ENCODE measurements at regions not wholly inside any gene's neighbourhood (a gene's known extent, or its start where the extent isn't known, plus 50 kb on each side); places are given as distances from the start of the nearest gene placed in this dataset.

GRCh38 chr10:2469802-2470201 lies 597.5 kb upstream of the PFKP start:
- no peak for TF ChIP-seq POLR2AphosphoS5 (IDR thresholded peaks at IDR 0.05; ENCODE audit: insufficient read depth in 1 of 2, low read depth in 1 of 2)
- TF ChIP-seq, protein P1, sequence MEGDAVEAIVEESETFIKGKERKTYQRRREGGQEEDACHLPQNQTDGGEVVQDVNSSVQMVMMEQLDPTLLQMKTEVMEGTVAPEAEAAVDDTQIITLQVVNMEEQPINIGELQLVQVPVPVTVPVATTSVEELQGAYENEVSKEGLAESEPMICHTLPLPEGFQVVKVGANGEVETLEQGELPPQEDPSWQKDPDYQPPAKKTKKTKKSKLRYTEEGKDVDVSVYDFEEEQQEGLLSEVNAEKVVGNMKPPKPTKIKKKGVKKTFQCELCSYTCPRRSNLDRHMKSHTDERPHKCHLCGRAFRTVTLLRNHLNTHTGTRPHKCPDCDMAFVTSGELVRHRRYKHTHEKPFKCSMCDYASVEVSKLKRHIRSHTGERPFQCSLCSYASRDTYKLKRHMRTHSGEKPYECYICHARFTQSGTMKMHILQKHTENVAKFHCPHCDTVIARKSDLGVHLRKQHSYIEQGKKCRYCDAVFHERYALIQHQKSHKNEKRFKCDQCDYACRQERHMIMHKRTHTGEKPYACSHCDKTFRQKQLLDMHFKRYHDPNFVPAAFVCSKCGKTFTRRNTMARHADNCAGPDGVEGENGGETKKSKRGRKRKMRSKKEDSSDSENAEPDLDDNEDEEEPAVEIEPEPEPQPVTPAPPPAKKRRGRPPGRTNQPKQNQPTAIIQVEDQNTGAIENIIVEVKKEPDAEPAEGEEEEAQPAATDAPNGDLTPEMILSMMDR (IDR thresholded peaks at IDR 0.05): no peak
- Histone ChIP-seq H3K9me3 (no peaks in the 10 kb centered on the region), H3K27me3 (no peaks in the 10 kb centered on the region), H3K27ac (no peak overlapping the region), H3K36me3 (no peaks in the 10 kb centered on the region), H3K4me3 (no peak overlapping the region), H3K4me1 (no peaks in the 10 kb centered on the region)
- intact Hi-C loops (cut with DNase I): no loop called here
- no peak for DNase-seq (ENCODE audit: extremely low spot score in 2 of 2)

GRCh38 chr10:2464483-2464882 lies 602.9 kb upstream of the PFKP start:
- Histone ChIP-seq H3K9me3 (no peaks in the 10 kb centered on the region), H3K36me3 (no peaks in the 10 kb centered on the region), H3K27ac (no peak overlapping the region), H3K27me3 (no peaks in the 10 kb centered on the region), H3K4me3 (no peak overlapping the region), H3K4me1 (no peaks in the 10 kb centered on the region)
- TF ChIP-seq, protein P1 (IDR thresholded peaks at IDR 0.05): no peak
- TF ChIP-seq POLR2AphosphoS5 (IDR thresholded peaks at IDR 0.05; ENCODE audit: insufficient read depth in 1 of 2, low read depth in 1 of 2) (no peak), POLR2A (IDR thresholded peaks at IDR 0.05) (no peak)
- intact Hi-C loops (cut with DNase I): no loop called here
- DNase-seq (ENCODE audit: extremely low spot score in 2 of 2): no peak

DNA sequence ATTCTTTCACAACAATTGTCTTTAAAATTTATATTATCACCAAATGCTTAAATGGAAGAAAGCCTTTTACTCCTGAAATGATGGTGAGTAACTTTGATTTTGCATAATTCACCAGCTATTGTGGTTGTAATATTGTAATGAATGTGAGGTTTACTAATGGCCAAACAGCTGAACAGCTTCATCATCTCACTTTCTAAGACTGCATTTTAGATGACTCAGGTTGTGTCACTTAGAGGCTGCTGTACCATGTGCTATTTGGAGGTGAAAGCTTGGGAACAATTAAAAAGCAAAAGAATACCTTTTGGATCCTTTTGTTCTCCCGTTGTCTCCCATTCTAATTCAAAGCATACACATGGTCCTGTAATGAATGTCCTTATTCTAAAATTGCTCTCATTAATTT lies 604.0 kb upstream of the PFKP start:
- TF ChIP-seq, protein P1 (IDR thresholded peaks at IDR 0.05): no peak
- TF ChIP-seq POLR2A (IDR thresholded peaks at IDR 0.05) (no peak), POLR2AphosphoS5 (IDR thresholded peaks at IDR 0.05; ENCODE audit: insufficient read depth in 1 of 2, low read depth in 1 of 2) (no peak)
- intact Hi-C loops (cut with DNase I): no loop called here
- Histone ChIP-seq H3K4me3 (no peak overlapping the region), H3K27ac (no peak overlapping the region), H3K27me3 (no peaks in the 10 kb centered on the region), H3K9me3 (no peaks in the 10 kb centered on the region), H3K4me1 (no peaks in the 10 kb centered on the region), H3K36me3 (no peaks in the 10 kb centered on the region)
- no peak for DNase-seq (ENCODE audit: extremely low spot score in 2 of 2)

DNA sequence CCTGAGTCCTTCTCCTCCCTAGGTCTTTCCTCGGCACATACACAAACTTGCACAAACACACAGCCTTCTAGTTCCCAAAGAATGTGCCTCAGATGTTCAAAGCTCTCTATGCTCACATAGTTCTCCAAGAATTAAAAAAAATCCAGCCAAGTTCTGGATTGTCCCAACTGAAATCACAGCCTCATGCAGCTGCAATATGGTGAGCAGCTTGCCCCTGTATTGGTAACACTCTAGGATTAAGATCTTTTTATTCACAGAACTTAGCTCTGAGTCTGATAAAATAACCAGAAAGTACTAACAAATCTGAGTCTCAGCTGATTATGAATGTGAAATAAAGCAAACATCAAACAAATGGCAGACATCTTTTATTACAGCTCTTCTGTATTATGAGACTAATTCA lies 604.8 kb upstream of the PFKP start:
- no peak overlapping the region for H3K27ac ChIP-seq
- H3K9me3 ChIP-seq: no peaks in the 10 kb centered on the region
- no peaks in the 10 kb centered on the region for H3K4me1 ChIP-seq
- intact Hi-C loops (cut with DNase I): no loop called here
- no peaks in the 10 kb centered on the region for H3K27me3 ChIP-seq
- no peak for DNase-seq (ENCODE audit: extremely low spot score in 2 of 2)
- TF ChIP-seq POLR2A (IDR thresholded peaks at IDR 0.05) (no peak), POLR2AphosphoS5 (IDR thresholded peaks at IDR 0.05; ENCODE audit: insufficient read depth in 1 of 2, low read depth in 1 of 2) (no peak)
- H3K4me3 ChIP-seq: no peak overlapping the region
- H3K36me3 ChIP-seq: no peaks in the 10 kb centered on the region

GRCh38 chr10:2460812-2461211 lies 606.5 kb upstream of the PFKP start:
- intact Hi-C loops (cut with DNase I): no loop called here
- no peaks in the 10 kb centered on the region for H3K27me3 ChIP-seq
- TF ChIP-seq, protein P1 (IDR thresholded peaks at IDR 0.05): no peak
- DNase-seq (ENCODE audit: extremely low spot score in 2 of 2): no peak
- no peak overlapping the region for H3K27ac ChIP-seq
- H3K9me3 ChIP-seq: no peaks in the 10 kb centered on the region
- no peaks in the 10 kb centered on the region for H3K4me1 ChIP-seq
- no peak overlapping the region for H3K4me3 ChIP-seq
- H3K36me3 ChIP-seq: no peaks in the 10 kb centered on the region

DNA sequence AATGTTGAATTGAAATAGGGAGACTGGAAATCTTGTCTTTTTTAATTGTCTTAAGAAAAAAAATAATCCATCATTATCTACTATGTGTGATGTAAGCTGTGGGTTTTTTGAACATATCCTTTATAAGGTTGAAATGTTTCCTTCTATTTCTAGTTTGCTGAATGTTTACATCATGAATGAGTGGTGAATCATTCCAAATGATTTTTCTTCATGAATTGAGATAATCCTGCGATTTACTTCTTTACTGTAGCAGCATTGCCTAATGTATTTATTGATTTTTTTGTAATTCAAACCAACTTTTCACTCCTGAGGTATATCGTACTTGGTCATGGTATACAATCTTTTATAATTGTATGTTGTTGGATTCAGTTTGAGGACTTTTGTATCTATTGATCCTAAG lies 607.6 kb upstream of the PFKP start:
- no peaks in the 10 kb centered on the region for H3K9me3 ChIP-seq
- no peak overlapping the region for H3K4me3 ChIP-seq
- no peaks in the 10 kb centered on the region for H3K36me3 ChIP-seq
- no peak for DNase-seq (ENCODE audit: extremely low spot score in 2 of 2)
- TF ChIP-seq POLR2AphosphoS5 (IDR thresholded peaks at IDR 0.05; ENCODE audit: insufficient read depth in 1 of 2, low read depth in 1 of 2) (no peak), POLR2A (IDR thresholded peaks at IDR 0.05) (no peak)
- TF ChIP-seq, protein P1 (IDR thresholded peaks at IDR 0.05): no peak
- H3K27me3 ChIP-seq: no peaks in the 10 kb centered on the region
- intact Hi-C loops (cut with DNase I): no loop called here
- H3K4me1 ChIP-seq: no peaks in the 10 kb centered on the region
- H3K27ac ChIP-seq: no peak overlapping the region
